Activated CD4-positive, alpha-beta T cell treated with anti-CD3 and anti-CD28 coated beads, Interleukin-2, amount 50 U/mL, for 1 hour (primary cell): ENCODE measurements at regions not wholly inside any gene's neighbourhood (a gene's known extent, or its start where the extent isn't known, plus 50 kb on each side); places are given as distances from the start of the nearest gene placed in this dataset.
"Not testable (repeated sequence)": the region's sequence is repeated elsewhere in the genome, so short reads cannot be mapped to it uniquely, and the experiment has no call there.

Experiments used
- DNase-seq: peaks from one replicate; pipeline ENCODE4 v3.0.0-alpha.2; 2020

- no peak for DNase-seq
These were observed 391.5 kb downstream of the CD83 start for GRCh38 chr6:14509120-14509519.

- DNase-seq: no peak
These were observed 392.5 kb downstream of the CD83 start for GRCh38 chr6:14510038-14510437.

GRCh38 chr6:14511061-14511586 lies 393.6 kb downstream of the CD83 start:
- DNase-seq: no peak

- DNase-seq: no peak
These were observed 394.7 kb downstream of the CD83 start for GRCh38 chr6:14512246-14512645.

GRCh38 chr6:14513496-14514393 lies 396.2 kb downstream of the CD83 start:
- DNase-seq: no peak

- no peak for DNase-seq
These were observed 399.4 kb downstream of the CD83 start for GRCh38 chr6:14516956-14517355.

GRCh38 chr6:14517516-14518105 lies 400.0 kb downstream of the CD83 start:
- no peak for DNase-seq

- DNase-seq: no peak
These were observed 401.1 kb downstream of the CD83 start for GRCh38 chr6:14518515-14519217.

GRCh38 chr6:14520029-14520428 lies 402.5 kb downstream of the CD83 start:
- DNase-seq: no peak

GRCh38 chr6:14520536-14520935 lies 403.0 kb downstream of the CD83 start:
- no peak for DNase-seq

GRCh38 chr6:14521141-14521540 lies 403.6 kb downstream of the CD83 start:
- DNase-seq: no peak

GRCh38 chr6:14521861-14522260 lies 404.3 kb downstream of the CD83 start:
- not testable (repeated sequence) for DNase-seq

- DNase-seq: no peak
These were observed 406.7 kb downstream of the CD83 start for GRCh38 chr6:14524319-14524718.

- DNase-seq: no peak
These were observed 412.8 kb downstream of the CD83 start for GRCh38 chr6:14530385-14530784.

- no peak for DNase-seq
These were observed 415.9 kb downstream of the CD83 start for GRCh38 chr6:14533446-14533845.

- no peak for DNase-seq
These were observed 419.5 kb downstream of the CD83 start for GRCh38 chr6:14537030-14537429.

GRCh38 chr6:14540276-14540675 lies 422.7 kb downstream of the CD83 start:
- DNase-seq: no peak

GRCh38 chr6:14540810-14541540 lies 423.4 kb downstream of the CD83 start:
- DNase-seq: no peak

- peak; percentile 4 for DNase-seq
These were observed 425.2 kb downstream of the CD83 start for GRCh38 chr6:14542670-14543366.

- DNase-seq: no peak
These were observed 426.5 kb downstream of the CD83 start for GRCh38 chr6:14543971-14544585.

- DNase-seq: no peak
These were observed 427.1 kb downstream of the CD83 start for GRCh38 chr6:14544666-14545065.

GRCh38 chr6:14545496-14545895 lies 427.9 kb downstream of the CD83 start:
- no peak for DNase-seq
